ENCODE measurements at regions not wholly inside any gene's neighbourhood (a gene's known extent, or its start where the extent isn't known, plus 50 kb on each side); places are given as distances from the start of the nearest gene placed in this dataset.

DNA sequence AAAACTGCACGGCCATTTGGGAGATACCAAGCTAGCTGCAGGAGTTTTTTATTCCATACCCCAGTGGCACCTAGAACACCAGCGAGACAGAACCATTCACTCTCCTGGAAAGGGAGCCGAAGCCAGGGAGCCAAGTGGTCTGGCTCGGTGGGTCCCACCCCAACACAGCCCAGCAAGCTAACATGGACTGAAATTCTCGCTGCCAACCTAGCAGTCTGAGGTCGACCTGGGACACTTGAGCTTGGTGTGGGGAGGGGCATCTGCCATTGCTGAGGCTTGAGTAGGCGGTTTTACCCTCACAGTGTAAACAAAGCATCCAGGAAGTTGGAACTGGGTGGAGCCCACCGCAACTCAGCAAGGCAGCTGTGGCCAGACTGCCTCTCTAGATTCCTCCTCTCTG is 108.9 kb upstream of the CHD1 start:
- intact Hi-C loops (cut with DNase I), result no loop called here
- H3K9ac ChIP-seq (ENCODE audit: low read depth in 2 of 2, low read length in 2 of 2), result no peak overlapping the region
- H3K36me3 ChIP-seq, result no peaks in the 10 kb centered on the region
- TF ChIP-seq CTCF (IDR thresholded peaks at IDR 0.05), result no peak
- H3K27ac ChIP-seq, result no peak overlapping the region
- DNase-seq, result peak; percentile 82
- H3K4me3 ChIP-seq, result no peak overlapping the region
- no peaks in the 10 kb centered on the region for H3K9me3 ChIP-seq
- peaks cover 13% of the 10 kb centered on the region for H3K4me1 ChIP-seq
- no peaks in the 10 kb centered on the region for H3K27me3 ChIP-seq

DNA sequence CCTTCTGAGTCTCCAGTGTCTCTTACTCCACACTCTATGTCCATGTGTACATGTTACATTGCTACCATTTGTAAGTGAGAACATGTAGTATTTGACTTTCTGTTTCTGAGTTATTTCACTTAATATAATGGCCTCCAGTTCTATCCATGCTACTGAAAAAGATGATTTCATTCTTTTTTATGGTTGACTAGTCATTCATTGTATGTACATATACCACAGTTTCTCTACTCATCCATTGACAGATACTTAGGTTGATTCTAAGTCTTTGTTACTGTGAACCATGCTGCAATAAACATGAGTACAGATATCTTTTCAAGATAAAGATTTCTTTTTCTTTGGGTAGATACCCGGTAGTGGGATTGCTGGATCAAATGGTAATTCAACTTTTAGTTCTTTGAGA is 107.1 kb upstream of the CHD1 start:
- DNase-seq, result no peak
- Histone ChIP-seq H3K9ac (ENCODE audit: low read depth in 2 of 2, low read length in 2 of 2) (no peak overlapping the region), H3K27ac (no peak overlapping the region), H3K4me1 (peaks cover 14% of the 10 kb centered on the region), H3K9me3 (no peaks in the 10 kb centered on the region), H3K36me3 (no peaks in the 10 kb centered on the region), H3K4me3 (no peak overlapping the region), H3K27me3 (no peaks in the 10 kb centered on the region)
- no peak for TF ChIP-seq CTCF (IDR thresholded peaks at IDR 0.05)
- intact Hi-C loops (cut with DNase I), result no loop called here

GRCh38 chr5:99034336-99034735 is 105.5 kb upstream of the CHD1 start:
- no peaks in the 10 kb centered on the region for H3K27me3 ChIP-seq
- peak overlapping the region in 1 of 2 donors; percentile 67 for H3K9ac ChIP-seq (ENCODE audit: low read depth in 2 of 2, low read length in 2 of 2)
- H3K4me1 ChIP-seq, result peaks cover 14% of the 10 kb centered on the region
- no peaks in the 10 kb centered on the region for H3K9me3 ChIP-seq
- no peaks in the 10 kb centered on the region for H3K36me3 ChIP-seq
- peak overlapping the region; percentile 76 for H3K27ac ChIP-seq
- no peak overlapping the region for H3K4me3 ChIP-seq
- DNase-seq, result peak; percentile 85
- intact Hi-C loops (cut with DNase I), result loop anchor here (5.0 kb wide), 1 partner anchor 127 kb away; no protein-coding TSS in a partner anchor
- TF ChIP-seq CTCF (IDR thresholded peaks at IDR 0.05), result no peak

DNA sequence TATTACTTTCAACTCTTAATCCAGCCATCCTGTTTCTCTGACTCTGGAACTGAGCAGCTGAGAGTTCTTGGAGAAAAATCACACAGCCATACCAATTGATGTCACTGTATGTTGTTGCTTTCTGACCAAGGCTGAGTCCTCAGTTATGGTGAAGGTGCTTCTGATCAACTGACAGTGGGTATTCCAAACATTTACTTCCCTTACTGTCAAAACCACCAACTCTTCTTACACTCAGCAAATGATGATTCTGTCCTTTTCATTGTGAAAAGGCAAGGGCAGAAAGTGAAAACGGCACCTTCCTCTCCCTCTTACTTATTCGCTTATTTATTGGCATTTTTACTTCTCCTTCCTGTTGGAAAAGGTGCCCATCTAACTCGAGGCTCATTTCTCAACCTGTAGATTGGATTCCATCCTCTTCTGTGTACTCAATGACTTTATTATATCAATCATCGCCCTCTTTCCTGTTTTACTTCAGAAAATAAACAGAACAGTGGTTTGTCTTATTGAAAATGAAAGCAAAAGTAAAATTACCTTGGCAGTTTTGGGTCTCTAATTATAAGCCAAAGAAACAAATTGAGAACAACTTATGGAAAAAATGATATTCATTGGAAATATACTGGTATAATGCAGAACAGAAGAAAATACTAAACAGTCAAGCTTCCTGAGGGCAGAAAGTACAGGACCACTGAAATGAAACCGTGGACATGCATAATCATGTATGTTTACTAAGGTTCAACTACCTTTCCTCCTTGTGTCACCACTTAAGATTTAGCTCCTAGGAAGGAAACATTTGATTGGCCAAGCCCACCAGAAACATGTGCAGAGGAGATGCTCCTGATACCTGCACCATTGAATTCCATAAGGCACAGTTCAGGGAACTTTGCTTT is 104.5 kb upstream of the CHD1 start:
- Histone ChIP-seq H3K36me3 (no peaks in the 10 kb centered on the region), H3K4me1 (peaks cover 14% of the 10 kb centered on the region), H3K9ac (ENCODE audit: low read depth in 2 of 2, low read length in 2 of 2) (peak overlapping the region in 1 of 2 donors; percentile 67), H3K4me3 (peak overlapping the region; percentile 23), H3K27me3 (no peaks in the 10 kb centered on the region), H3K27ac (peak overlapping the region; percentile 76), H3K9me3 (no peaks in the 10 kb centered on the region)
- intact Hi-C loops (cut with DNase I), result loop anchor here (5.0 kb wide), 1 partner anchor 126 kb away; no protein-coding TSS in a partner anchor
- TF ChIP-seq CTCF (IDR thresholded peaks at IDR 0.05), result no peak
- no peak for DNase-seq

DNA sequence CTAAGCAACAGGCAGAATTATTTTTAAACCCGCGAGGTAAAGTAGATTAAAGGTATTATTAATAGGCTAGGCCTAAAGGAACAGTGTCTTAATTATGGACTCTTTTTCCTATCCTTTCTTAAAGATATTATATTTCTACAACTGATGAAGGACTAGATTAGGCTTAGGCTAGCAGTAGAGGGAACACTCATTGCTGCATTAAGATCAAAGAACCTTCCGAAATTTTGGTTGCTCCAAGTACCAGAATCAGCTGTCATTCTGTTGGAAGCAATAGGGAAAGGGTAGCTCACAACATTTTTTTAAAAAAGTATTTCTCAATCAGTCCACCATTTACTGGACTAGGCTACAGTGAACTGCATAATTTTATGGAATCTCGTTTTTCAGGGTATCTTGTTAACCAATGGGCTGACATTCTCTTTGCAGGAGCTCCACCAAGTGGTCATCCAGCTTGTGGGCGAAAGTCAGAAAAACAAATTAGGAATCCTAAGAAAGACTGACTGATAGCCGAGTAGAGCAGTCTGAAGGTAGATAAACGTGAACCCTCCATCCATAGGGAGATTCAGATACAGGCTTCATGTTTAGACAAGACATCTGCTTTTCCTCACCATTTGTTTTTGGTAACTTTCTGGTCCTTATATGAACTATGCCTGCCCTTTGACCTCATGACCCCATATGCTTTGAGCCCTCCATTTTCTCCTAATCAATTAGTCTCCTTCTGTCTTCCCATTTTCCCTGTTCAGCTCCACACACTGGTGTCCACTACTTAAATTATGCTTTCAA is 103.6 kb upstream of the CHD1 start:
- H3K9ac ChIP-seq (ENCODE audit: low read depth in 2 of 2, low read length in 2 of 2), result peak overlapping the region in 1 of 2 donors; percentile 67
- H3K36me3 ChIP-seq, result no peaks in the 10 kb centered on the region
- peak; percentile 83 for DNase-seq
- intact Hi-C loops (cut with DNase I), result loop anchor here (5.0 kb wide), 1 partner anchor 125 kb away; no protein-coding TSS in a partner anchor
- no peak overlapping the region for H3K4me3 ChIP-seq
- H3K4me1 ChIP-seq, result peaks cover 7% of the 10 kb centered on the region
- no peaks in the 10 kb centered on the region for H3K9me3 ChIP-seq
- no peaks in the 10 kb centered on the region for H3K27me3 ChIP-seq
- H3K27ac ChIP-seq, result peak overlapping the region; percentile 76
- TF ChIP-seq CTCF (IDR thresholded peaks at IDR 0.05), result peak; percentile 69
